Peyer's patch (tissue), 4 donors: ENCODE measurements at regions not wholly inside any gene's neighbourhood (a gene's known extent, or its start where the extent isn't known, plus 50 kb on each side); places are given as distances from the start of the nearest gene placed in this dataset.

Experiments
- CTCF ChIP-seq, 6 experiments: fragments of 450-650 bp in 4 of 6; fragments of 200-600 bp in 2 of 6; sonication (generic) in 1 of 6; IDR thresholded peaks; one replicate each; pipeline ENCODE4 v1.5.1; 2017 to 2019; ENCODE audit warnings: antibody characterized with exemption in 6 of 6, mild to moderate bottlenecking in 3 of 6, moderate library complexity in 1 of 6
- POLR2A ChIP-seq, 2 donors: fragments of 450-650 bp; IDR thresholded peaks; one replicate each; pipeline ENCODE4 v1.5.1; 2017; ENCODE audit warnings: antibody characterized with exemption in 2 of 2, mild to moderate bottlenecking in 2 of 2, moderate library complexity in 2 of 2

GRCh38 chr20:48382304-48382703, 445.5 kb downstream of the PREX1 start:
- no peak for TF ChIP-seq CTCF (IDR thresholded peaks at IDR 0.05)
- TF ChIP-seq POLR2A (IDR thresholded peaks at IDR 0.05), result no peak
